HUDEP-2 (cell line): ENCODE measurements at regions not wholly inside any gene's neighbourhood (a gene's known extent, or its start where the extent isn't known, plus 50 kb on each side); places are given as distances from the start of the nearest gene placed in this dataset.
"Not testable (repeated sequence)": the region's sequence is repeated elsewhere in the genome, so short reads cannot be mapped to it uniquely, and the experiment has no call there.

Experiments
- DNase-seq, 76 experiments: peaks; one replicate each; lab custom pipeline; 2025; ENCODE audit not compliant: unreplicated experiment in 76 of 76; lab: John Stamatoyannopoulos, UW

DNA sequence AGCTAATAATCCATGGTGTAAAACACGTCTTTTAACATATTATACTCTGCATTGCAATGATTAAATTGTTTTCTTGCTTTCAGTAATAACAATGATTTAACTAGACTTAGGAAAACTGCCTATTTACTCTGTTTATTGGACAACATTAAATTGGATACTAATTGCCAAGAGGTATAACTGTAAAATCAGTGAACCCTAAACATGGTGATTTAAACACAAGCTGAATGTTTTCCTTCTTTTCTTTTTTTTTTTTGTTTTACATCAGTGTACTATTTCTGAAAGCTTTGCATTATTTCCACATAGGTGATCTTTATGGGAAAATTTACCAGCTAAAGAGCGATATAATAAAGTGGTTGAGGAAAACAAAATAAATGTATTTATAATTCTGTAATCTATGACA lies 276.7 kb downstream of the PCDH7 start:
- no peak for DNase-seq

GRCh38 chr4:31005037-31005436 lies 284.9 kb downstream of the PCDH7 start:
- DNase-seq, result no peak

GRCh38 chr4:31007858-31008257 lies 287.7 kb downstream of the PCDH7 start:
- DNase-seq, result no peak

DNA sequence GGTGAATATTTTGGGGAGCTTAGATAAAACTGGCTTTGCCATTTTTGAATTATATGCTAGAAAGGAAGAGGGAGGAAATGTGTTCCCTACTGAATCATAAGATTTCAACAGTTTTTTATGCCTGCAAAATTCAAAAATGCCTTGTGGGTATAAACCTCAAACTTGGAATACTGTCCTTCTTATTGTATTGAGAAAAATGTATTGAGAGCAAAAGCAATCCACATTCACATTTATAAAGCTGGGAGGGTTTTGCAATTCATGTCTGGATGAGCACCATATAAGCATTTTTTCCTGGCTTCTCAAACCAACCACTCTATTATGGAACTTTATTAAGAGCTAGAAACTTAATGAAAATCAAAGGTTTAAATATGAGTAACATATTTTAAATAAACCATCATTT lies 289.8 kb downstream of the PCDH7 start:
- no peak for DNase-seq

GRCh38 chr4:31015123-31015522 lies 295.0 kb downstream of the PCDH7 start:
- no peak for DNase-seq

GRCh38 chr4:31016322-31017061 lies 296.3 kb downstream of the PCDH7 start:
- no peak for DNase-seq

DNA sequence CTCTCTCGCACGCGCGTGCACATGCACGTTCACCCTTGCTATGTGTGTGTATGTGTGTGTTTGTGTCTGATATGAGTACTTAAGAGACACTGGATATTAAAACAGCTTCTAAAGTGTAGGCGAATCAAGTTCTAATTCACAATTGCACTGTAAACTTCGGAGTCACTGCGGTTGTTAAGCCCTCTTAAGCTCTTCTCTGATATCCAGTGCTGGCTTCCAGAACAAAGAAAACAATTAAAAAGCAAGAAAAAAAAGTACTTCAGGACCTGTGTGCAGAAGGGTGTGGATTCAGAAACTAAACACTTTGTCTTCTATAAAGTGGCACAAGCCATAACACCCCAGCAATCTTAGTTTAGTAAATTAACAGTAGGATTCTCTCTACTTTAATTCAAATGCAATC lies 300.2 kb downstream of the PCDH7 start:
- DNase-seq, result no peak

DNA sequence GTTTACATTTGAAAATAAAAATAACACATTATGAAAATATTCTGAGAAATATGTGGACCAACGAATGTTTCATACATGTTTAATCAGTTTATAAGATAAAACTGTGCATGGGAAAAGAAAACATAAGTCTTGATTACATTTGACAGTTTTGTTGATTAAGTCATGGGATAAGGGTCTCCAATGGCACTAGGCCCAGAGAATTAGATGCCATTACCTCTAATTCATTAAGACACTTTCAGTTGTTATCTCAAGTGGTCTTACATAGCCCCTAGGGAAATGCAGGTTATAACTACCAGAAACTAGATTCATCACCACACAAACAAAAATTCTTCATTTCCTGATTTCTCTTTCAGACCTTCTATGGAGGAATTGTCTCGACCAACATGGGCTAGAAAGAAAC lies 300.8 kb downstream of the PCDH7 start:
- no peak for DNase-seq

- DNase-seq, result no peak
Measured at GRCh38 chr4:31022702-31023101, 302.5 kb downstream of the PCDH7 start.

DNA sequence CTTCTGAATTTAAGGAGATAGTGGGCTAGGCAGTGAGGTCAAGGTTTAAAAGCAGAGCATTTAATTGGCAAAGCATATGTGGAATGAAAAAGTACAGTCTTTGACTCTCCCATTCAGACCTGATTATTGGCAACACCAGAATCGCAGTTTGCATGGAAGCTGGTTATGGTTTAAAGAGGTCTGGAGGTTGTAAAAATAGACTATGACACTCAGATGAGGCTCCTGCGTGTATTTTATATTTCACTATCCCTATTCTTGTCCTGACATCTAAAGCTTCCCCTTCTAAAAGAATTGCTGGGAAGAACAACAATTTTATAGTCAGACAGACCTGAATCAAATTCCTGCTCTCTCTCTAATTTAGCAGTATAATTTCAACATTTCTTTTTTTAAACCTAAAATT lies 302.9 kb downstream of the PCDH7 start:
- no peak for DNase-seq

- DNase-seq, result no peak
Measured at GRCh38 chr4:31023742-31024141, 303.6 kb downstream of the PCDH7 start.

DNA sequence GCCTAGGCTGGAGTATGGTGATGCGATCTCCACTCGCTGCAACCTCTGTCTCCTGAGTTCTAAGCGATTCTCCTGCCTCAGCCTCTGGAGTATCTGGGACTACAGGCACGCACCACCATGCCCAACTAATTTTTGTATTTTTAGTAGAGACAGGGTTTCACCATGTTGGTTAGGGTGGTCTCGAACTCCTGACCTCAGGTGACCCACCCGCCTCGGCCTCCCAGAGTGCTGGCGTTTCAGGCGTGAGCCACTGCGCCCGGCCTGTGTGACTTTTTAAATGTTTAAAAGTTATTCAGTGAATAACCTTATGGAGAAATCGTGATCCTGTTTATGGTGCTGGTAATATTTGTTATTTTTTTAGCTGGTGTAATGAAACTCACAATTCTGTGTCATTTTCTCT lies 304.6 kb downstream of the PCDH7 start:
- not testable (repeated sequence) for DNase-seq

- DNase-seq, result no peak
Measured at GRCh38 chr4:31026256-31026655, 306.1 kb downstream of the PCDH7 start.

DNA sequence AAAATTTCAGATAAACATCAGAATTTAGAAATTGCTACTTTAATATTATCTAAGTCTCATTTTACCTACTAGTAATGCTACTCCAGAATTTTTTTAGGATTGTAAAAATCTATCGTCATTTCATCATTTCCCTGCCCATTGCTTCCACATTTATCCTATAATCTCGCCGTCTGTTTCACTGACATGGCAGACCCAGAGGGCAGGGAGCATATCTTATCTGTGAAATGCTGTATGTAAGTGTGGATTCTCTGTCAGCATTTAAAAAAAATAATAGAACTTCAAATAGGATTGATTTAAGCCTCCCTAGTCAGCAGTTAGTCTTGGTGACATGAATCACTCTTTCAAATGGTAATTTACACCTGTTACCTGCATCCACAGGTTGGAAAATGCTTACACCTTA lies 314.4 kb downstream of the PCDH7 start:
- no peak for DNase-seq

DNA sequence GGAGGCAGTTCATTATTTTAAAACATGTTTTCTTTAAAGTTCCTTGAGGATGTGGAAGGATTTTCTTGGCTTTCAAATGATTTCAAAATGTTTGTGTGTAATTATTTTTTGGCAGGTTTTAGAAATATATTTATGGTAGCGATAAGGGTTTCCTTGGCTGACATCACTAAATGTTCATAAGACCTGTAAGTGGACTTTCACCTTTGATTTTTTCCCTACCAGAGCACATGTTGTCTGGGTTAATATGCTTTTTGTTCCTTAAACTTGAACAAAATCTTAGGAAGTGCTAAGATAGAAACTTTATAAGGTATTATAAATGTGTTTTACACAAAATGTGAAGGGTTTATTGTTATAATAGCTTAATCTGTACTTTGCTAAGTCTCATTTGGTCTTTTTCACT lies 315.6 kb downstream of the PCDH7 start:
- no peak for DNase-seq

DNA sequence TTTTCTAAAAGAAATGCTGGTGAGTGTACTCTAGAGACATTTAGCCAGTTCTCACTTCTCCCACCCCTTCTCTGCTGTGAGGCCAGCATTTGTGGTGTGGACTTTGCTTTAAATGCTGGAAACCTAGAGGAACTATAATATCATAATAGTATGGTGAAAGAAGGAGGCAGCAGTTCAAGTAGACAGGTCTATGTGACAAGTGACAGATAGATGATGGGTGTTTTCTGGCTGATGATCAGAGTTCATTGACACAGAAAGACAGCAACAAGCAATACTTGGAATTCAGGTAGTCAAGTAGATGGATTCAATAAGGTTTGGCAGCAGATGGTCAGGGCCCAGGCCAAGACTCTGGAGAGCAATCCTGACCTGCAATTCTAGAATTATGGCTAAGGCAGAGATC lies 317.5 kb downstream of the PCDH7 start:
- no peak for DNase-seq

DNA sequence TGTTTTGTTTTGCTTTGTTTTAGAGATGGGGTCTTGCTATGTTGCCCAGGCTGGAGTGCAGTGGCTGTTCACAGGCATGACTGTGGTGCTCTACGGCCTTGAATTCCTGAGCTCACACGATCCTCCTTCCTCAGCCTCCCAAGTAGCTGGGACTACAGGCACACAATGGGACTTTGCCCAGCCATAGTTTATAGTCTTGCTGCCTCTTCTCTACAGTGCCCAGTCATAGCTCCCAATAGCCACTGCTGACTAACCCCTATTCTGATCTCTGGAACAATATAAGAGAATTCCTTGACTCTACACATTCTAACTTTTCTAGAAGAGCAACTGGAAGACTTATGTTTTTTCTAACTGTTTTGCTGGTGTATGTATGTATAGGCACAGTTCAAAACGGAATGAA lies 319.2 kb downstream of the PCDH7 start:
- no peak for DNase-seq

DNA sequence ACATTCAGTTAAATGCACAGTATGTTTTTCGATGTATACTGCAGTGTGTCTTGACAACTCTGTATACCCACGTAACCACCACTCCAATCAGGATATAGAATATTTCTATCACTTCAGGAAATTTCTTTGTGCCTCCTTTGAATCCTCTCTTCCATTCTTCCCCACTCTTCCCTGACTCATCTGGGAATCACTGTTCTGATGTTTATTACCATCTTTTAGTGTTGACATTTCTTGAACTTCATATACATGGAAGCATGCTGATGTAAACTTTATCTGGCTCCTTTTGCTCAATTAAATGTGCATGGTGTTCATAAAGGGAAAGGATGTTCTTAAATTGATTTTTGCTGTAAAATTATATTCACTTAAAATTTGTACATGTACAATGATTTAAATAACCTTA lies 319.9 kb downstream of the PCDH7 start:
- DNase-seq, result no peak

GRCh38 chr4:31041385-31041784 lies 321.2 kb downstream of the PCDH7 start:
- no peak for DNase-seq

GRCh38 chr4:31041853-31042252 lies 321.7 kb downstream of the PCDH7 start:
- DNase-seq, result no peak

DNA sequence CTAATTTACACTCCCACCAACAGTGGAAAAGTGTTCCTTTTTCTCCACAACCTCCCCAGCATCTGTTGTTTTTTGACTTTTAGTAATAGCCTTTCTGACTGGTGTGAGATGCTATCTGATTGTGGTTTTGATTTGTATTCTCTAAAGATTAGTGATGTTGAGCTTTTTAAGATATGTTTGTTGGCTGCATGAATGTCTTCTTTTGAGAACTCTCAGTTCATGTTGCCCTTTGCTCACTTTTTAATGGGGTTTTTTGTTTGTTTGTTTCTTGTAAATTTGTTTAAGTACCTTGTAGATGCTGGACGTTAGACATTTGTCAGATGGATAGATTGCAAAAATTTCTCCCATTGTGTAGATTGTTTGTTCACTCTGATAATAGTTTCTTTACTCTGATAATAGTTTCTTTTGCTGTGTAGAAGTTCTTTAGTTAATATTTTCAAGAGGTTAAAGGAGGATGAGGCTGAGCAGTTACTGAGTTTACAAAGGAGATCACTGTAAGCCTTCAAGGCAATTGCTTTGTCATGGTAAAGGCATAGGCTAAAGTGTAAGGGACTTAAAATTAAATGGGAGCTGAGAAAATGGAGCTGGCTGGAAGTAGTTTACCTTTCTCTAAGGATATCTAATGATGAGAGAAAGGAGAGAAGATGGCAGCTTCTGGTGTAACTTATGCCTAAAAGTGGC lies 323.4 kb downstream of the PCDH7 start:
- no peak for DNase-seq

- DNase-seq, result no peak
Measured at GRCh38 chr4:31045151-31045550, 325.0 kb downstream of the PCDH7 start.
